HG03460 (cell line): ENCODE measurements at regions not wholly inside any gene's neighbourhood (a gene's known extent, or its start where the extent isn't known, plus 50 kb on each side); places are given as distances from the start of the nearest gene placed in this dataset.

Experiments used
- ATAC-seq: cut with Tn5 transposase; IDR thresholded peaks from one replicate; pipeline ENCODE4 v1.9.1; 2021; ENCODE audit not compliant: unreplicated experiment

DNA sequence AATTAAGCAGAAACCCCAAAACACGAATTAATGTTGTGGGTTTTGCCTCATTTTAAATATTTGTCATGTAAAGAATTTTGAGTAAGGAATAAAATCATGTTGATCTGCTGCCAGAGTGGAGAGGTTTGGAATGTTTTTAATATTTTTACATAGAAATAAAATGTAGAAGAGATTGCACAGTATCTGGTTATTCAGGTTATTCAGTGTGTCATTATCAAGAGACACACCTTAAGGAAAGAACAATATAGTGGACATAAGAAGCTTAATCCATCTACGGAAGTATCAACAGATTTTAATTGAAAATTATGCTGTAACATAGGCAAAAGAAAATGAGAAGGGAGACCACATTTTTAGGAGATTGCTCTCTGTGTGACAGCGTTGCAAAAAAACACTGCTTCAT, 410.4 kb downstream of the MED10 start:
- ATAC-seq = no peak

DNA sequence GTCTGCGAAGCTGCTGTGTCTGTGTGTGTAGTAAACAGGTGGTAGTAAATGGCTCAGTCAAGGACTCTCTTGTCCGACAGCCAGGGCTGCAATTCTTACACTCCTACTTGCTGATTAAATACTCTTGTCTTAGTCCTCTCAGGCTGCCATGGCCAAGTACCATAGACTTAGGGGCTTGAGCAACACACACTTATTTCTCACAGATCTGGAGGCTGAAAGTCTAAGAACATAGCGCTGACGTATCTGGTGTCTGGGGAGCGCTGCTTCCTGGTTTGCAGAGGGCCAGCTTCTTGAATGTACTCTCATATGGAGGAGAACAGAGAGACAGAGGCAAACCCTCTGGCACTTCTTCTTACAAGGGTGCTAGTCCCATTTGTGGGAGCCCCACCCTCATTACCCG, 411.0 kb downstream of the MED10 start:
- ATAC-seq = no peak

DNA sequence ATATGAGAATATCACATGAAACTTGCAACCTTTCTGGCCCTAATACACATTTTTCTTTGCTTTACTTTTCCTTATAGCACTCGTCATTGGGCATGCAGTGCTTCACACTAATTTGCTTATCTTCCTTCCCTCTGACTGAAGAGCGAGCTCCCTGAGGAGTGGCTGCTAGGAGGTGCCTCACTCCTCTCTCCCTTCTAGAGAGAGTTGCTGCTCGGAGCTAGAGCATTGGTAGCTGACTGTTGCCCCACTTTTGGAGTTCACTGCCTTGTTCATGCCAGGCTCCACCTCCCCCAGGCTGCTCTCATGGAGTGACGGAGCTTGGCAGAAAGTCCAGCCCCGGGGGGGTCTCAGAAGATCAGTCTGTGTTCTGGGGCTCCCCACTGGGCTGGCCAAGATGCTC, 413.2 kb downstream of the MED10 start:
- no peak for ATAC-seq

DNA sequence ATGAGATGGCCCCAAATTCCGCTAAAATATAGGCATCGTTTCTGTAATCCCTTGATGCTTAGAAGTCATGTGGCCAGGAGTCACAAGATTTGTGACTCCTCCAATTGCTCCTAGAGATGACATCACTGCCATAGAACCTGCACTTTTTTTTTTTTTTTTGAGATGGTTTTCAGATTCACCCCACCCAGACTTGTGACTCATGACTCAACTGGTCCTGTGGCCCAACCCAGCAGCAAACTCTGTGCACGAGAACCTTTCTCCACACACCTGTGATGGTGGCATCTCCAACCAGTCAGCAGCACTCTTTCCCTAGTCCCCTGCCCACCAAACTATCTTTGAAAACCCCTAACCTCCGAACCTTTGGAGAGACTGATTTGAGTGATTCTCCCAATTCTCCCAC, 414.0 kb downstream of the MED10 start:
- no peak for ATAC-seq

DNA sequence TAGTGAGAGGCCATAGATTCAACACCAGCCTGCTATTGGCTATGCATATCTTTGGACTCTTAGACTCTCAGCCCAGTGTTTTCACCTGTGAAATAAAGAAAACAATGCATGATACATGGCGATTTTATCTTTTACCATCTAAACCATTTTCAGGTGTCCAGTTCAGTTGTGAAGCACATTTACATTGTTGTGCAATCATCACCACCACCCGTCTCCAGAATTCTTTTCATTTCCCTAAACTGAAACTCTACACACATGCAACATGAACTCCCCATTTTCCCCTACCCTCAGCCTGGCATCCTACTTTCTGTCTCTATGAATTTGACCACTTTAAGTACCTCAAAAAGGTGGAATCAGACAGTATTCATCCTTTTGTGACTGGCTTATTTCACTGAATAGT, 420.6 kb downstream of the MED10 start:
- ATAC-seq = no peak

DNA sequence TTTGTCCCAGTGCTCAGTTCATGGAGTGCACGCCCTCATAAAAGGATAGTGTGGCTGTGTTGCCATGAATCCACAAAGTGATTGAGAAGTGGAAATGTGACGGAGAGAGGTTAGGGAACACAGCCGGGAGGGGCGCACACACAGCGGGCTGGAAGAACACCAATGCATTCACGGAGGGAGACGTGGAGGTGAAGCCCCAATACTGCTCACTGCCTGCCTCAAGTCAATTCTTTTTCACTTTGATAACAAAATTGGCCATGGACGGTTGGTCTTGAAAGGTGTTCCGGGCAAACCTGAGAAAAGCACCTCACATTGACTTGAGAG, 424.1 kb downstream of the MED10 start:
- no peak for ATAC-seq

DNA sequence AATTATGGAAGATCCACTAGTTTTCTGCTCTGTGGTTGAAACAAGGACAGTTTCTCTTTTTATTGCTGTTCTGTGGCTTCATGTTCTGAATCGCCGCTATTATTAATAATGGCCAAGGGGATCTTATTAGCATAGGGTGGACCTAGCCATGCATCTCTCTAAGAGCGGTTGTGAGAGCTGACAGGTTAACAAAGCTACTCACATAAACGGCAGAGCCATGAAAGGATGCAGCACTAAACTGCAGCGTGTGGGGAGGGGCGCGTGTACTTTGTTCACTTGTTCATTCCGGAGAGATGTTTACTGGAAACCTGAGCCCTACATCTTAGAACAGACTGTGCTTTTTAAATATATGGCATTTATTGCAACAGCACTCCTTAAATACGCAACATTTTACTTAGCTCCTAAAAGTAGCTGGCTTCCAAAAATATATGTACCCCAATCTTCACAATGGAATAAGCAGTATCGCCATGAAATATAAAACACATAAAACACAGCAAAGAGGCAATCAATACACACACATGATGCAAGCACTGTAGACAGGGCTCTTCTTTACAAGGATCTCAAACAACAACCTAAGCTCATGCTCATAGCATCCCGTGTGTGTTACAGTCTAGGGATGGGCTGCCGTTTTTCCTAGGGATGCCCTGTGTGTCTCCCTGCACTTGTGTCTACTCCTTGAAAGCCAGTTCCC, 424.6 kb downstream of the MED10 start:
- ATAC-seq = no peak

DNA sequence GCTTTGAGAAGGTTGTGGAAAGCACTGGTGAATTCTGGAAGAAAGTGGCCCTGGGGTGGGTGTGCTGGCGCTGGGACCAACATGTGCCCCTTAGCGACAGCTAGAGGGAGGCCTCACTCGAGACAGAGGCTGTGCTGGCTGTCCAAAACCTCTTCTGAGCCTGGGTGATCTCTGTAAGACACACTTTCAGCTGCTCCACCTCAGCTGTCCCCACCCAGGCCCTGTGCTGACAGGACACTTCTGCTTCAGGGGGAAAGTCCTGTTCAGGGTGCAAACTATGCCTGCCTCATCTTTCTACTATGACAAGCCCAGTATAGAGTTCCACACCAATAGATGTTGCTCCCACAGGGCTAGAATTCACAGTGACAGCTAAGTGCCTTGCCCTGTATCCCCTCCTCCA, 426.4 kb downstream of the MED10 start:
- ATAC-seq = no peak

DNA sequence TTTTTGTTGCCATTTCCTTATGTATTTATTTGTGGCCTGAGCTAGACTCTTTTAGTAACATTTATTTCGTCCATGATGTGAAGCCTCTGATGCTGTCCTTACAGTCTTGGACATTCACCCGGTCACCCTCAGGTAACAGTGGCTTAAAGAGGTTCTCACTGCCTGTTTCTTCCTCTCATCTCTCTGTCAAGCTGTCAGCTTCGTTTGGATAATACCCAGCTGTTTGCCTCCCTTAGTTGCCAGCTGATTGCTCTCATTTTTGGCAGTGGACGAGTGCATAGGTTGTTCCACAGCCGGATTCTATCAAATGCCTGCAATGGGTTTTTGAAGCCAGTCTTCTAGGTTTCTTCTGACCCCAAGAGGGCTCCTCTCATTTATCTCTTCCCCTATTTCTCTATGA, 427.7 kb downstream of the MED10 start:
- ATAC-seq = no peak

DNA sequence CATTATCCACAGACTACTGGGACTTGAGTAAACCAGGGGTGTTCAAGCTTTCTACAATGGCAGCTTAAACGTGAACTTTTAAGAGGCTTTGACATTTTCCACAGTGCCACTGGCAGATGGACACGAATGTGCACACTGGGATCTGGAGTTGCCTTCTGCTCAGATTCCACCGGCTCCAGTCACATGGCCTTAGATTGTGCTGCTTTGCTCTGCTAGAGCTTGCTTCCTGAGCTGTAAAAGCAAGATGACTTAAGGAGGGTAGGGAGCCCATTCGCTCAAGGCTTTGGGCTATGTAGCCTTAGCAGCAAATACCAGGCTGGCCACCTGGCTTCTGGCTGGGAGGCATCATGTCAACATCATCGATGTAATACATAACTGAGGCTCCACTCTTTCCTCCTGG, 436.9 kb downstream of the MED10 start:
- no peak for ATAC-seq

DNA sequence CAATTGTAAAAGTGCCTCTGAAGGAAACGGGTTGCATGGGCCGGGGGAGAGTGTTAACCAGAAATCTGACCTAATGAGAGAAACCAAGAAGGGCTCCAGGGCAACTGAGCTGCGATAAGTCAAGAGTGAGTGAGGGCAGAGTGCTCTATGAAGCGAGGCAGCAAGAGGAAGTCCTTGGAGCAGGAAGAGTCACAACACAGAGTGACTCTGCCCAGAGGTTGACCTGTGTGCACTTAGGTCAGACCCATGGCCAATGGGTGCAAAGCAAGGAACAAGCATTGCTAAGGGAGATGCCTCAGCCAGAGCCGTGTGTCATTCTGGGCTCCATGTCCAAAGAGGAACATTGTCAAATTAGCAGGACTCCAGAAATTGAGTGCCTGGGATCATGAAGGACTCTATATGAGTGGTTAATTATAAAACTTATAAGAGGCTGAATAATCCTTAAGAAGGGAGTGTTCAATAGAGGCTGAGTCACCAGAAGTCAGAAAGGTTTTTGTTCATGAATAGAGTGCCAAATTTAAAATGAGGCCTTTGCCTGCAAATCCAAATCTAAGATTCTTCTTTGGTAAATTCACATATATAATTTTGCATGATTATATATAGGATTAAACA, 438.5 kb downstream of the MED10 start:
- no peak for ATAC-seq

DNA sequence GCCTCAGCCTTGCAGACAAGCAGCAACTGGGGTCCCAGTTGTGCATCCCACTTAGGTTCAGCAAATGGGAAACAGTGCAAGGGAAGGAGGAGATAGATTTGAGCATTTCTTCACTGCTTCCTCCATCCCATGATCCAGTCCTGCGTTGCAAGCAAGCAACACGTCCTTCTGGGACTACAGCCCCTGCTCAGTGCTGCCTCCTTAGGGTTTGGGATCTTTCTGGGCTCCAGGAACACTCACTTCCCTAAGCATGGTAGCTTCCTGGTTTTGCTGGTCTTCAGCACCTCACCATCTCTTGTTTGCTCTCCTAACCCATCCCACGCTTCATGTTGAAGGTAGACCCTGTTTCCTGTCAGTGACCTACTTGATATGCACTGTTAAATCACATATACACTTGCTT, 444.7 kb downstream of the MED10 start:
- no peak for ATAC-seq

DNA sequence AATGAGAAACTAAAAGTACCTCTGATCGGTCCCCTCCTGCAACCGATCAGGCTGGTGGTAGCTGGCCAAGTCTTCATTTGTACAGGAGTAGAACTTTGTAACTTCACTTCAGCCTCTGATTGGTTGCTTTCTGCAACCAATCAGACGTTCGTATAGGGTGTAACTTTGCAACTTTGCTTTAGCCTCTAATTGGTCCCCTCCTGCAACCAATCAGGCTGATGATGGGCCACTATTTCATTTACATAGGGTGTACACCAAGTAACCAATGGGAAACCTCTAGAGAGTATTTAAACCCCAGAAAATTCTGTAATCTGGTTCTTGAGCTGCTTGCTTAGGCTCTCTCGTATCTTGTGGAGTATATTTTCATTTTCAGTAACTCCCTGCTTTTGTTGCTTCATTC, 445.5 kb downstream of the MED10 start:
- no peak for ATAC-seq

DNA sequence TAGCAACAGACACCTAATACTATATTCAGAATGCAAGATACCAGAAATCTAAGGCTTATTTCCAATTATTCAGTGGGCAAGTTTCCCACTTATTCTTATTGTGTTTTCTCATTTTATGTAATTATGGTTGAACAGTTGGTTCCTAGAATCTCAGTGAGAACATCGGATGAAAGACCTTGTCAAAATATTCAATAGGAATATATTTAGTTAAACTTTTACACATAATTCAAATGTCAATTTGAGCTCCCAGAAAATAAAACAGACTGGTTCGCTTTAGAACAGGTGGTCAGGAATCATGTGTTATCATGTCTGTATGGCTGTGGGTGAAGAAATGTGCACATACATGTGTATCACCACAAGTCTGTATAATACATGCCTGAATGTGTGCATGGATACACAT, 447.8 kb downstream of the MED10 start:
- no peak for ATAC-seq

DNA sequence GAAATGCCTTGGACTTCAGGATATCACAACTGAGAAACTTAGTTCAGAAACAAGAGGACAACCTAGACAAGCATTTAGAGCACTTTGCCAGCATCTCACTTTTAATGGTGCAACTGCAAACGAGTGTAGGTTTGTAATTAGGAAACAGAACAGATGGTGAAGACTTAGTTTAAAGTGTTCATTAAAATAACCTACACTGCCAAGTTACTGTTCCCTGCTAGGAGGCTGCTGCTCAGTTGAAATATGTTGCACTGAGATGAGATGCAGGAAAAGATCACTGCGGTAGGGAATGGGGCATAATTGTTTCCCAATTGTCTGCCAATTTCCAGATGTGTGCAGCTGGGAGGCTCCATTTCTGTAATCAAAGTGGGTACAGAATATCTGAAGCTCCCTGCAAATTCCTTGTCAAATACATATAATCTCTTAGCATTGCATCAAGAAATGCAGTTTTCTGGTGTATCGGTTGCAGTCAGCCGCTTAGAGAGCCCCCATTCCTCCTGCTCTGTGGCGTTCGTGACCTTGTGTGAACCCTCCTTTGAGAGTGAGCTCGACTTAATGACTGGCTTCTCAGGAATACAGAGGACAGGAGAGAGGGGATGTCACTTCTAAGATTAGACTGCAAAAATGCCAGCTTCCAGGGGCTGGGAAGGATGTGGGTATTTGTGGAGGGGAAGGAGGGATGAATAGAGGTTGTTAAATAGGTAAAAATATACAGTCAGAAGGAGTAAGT, 448.9 kb downstream of the MED10 start:
- no peak for ATAC-seq

DNA sequence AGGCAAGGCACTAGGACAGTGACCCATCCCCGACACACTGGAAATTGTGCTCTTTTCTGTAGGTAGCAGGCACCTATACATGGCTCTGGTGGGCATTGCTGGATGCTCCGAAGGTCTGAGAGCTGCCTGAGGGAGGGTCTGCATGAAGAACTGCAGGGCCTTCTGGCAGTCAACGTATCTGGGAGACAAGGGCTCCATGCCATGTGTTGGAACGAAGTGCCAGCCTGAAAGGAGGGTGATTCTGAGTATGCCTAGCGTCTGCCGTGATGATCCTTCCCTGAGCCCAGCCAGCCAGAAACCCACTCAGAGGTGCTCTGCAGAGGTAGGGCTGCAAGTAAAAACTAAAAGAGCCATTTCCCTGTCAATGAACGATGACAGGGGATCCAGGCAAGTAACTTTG, 453.2 kb downstream of the MED10 start:
- no peak for ATAC-seq

DNA sequence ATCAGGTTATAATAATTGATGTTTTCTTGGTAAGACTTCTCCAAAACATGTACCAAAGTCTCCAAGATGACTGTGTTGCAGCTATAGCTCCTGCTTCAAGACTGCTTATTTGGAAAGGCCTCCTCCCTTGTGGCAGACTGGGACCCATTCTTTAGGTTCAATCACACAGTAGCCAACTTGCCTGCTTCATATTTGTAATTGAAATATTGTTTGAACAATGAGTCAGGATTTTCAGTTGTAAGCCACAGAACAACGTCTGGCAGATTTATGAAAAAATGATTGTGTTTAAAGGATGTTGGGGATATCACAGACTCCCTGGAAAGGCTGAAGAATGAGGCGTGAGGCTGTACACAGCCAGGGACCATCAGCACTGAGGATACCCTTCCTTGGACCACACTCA, 458.9 kb downstream of the MED10 start:
- ATAC-seq = no peak

DNA sequence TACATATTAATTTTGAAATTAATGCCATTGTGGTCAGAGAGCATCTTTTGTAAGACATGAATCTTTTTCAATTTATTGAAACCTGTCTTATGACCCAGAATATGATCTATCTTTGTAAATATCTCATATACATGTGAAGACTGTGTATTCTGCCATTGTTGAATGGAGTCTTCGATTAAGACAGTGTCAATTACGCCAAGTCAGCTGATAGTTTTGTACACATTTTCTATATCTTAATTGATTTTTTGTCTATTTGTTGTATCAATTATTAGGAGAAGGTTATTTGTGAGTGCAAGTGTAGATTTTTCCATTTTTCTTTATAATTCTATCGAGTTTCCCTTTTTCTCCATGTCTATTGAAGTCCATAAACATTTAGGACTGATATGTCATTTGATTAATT, 471.6 kb downstream of the MED10 start:
- ATAC-seq = no peak

DNA sequence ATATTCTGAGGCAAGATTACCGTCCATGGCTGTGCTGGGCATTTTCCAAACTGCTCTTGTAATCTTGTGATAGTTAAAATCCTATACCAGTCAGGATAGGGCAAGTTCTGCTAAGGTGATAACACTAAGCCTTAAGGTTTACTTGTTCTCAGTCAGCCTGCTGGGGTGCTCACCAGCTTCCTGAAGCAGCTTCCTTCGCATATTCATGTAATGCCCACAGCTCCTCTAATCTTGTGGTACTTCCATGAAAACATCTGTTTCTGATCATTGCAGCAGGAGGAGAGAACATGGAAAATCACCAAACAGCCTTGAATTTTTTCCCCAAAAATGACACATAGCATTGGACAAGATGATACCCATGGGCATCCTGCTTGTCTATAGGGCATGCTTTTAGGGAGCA, 473.2 kb downstream of the MED10 start:
- ATAC-seq = no peak

DNA sequence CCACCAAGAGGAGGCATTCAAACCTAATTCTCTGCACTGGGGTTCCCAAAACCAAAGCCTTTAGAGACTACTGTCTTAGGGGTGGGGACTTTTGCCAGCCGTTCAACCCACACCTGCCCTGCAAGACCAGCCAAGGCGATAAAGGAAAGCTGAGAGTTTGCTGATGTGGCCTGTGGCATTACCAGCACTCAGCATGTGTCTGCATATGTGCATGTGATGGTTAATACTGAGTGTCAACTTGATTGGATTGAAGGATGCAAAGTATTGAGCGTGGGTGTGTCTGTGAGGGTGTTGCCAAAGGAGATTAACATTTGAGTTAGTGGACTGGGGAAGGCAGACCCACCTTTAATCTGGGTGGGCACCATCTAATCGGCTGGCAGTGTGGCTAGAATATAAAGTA, 474.2 kb downstream of the MED10 start:
- no peak for ATAC-seq

DNA sequence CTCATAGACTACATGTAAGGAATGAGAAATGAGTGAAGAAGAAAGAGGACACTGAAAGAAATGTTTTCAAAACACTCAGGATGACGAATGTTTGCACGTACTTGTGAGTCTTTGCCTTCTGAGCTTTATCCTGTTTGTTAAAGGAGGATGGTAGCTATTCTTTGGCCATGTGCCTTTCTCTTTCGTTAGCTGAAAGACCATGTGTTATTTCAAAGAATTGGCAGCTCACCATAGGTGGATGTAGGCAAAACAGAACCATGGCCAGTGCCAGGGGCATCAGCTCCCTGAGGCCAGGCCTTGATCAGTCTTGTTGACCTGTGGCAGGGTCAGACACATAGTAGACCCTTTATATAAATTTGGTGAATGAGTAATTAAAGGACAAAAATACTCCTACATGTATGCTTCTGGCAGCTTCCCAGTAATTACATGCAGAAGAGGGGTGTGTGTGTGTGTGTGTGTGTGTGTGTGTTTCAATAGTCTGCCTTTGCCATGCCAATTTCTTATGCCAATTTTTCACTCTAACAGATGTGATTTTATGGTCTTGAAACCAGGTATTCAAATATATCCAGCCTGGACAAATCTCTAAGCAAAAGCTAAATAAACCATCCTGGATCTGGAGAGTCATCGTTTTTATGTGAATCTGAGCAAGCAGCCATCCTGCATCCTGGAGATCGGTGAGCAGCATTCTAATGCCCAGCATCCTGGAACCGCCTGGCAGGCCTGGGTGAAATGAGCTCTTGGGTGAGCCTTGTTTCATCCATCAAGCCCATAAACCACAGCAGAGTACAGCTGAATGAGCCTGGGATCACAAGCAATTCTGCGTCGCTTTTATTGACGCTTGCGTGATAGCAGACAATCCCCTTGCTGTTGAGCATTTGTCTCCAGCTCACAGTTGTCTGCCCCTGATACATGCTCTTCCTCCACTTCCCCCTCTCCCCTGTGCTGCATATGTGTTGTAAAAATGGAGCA, 475.4 kb downstream of the MED10 start:
- no peak for ATAC-seq

DNA sequence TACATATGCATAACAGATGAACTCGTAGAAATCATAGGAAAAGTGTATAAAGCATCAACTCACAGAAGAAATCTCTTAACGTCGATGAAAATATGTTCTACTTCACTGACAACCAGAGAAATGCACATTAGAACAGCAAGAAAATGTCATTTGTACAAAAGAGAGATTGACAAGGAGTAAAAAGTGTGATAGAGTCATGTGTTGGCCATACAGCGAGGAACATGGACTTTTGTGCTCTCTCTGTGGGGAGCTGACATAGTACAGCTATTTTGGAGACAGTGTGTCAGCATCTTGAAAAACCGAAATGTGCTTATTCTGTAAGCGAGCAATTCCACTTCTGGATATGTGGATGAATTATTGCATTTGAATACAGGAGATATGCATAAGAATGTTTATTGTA, 477.9 kb downstream of the ICE1 start:
- no peak for ATAC-seq
